Panc1 (cell line): ENCODE measurements at regions not wholly inside any gene's neighbourhood (a gene's known extent, or its start where the extent isn't known, plus 50 kb on each side); places are given as distances from the start of the nearest gene placed in this dataset.

ENCODE experiments used
- CTCF ChIP-seq: fragments of 450-650 bp; IDR thresholded peaks from 2 replicates; pipeline ENCODE4 v1.5.1; 2017; ENCODE audit warnings: mild to moderate bottlenecking
- POLR2AphosphoS5 ChIP-seq: IDR thresholded peaks from 2 replicates; pipeline ENCODE4 v1.6.1; 2012; ENCODE audit warnings: mild to moderate bottlenecking, low read depth, low read length, moderate library complexity
- TCF7L2 ChIP-seq: IDR thresholded peaks from 2 replicates; pipeline ENCODE4 v1.6.1; 2011; ENCODE audit warnings: mild to moderate bottlenecking, low read depth, low read length, inconsistent platforms

GRCh38 chr4:181692965-181693364, 550.2 kb upstream of the TENM3 start:
- TF ChIP-seq POLR2AphosphoS5 (no peak), CTCF (no peak), TCF7L2 (no peak)
